Ectodermal cell (in vitro differentiated cells): ENCODE measurements at regions not wholly inside any gene's neighbourhood (a gene's known extent, or its start where the extent isn't known, plus 50 kb on each side); places are given as distances from the start of the nearest gene placed in this dataset.

ENCODE experiments used
- H3K27ac ChIP-seq: 2 replicates; pipeline ENCODE4 v1.7.0; 2013; ENCODE audit warnings: mild to moderate bottlenecking, low read depth, low read length; ENCODE audit not compliant: insufficient read depth, poor library complexity, severe bottlenecking
- H3K27me3 ChIP-seq: 2 replicates; pipeline ENCODE4 v1.7.0; 2013; ENCODE audit warnings: mild to moderate bottlenecking, low read length; ENCODE audit not compliant: insufficient read depth, control insufficient read depth, poor library complexity, severe bottlenecking
- H3K36me3 ChIP-seq: one replicate; pipeline ENCODE4 v1.7.0; 2013; ENCODE audit warnings: low read length; ENCODE audit not compliant: control insufficient read depth, insufficient read depth
- H3K4me1 ChIP-seq: one replicate; pipeline ENCODE4 v1.7.0; 2013; ENCODE audit warnings: low read length; ENCODE audit not compliant: control insufficient read depth, insufficient read depth
- H3K4me3 ChIP-seq: 2 replicates; pipeline ENCODE4 v1.7.0; 2013; ENCODE audit warnings: low read depth, low read length, control low read depth; ENCODE audit not compliant: insufficient read depth
- H3K9me3 ChIP-seq: 2 replicates; pipeline ENCODE4 v1.7.0; 2013; ENCODE audit warnings: mild to moderate bottlenecking, low read length, moderate library complexity; ENCODE audit not compliant: control insufficient read depth
- WGBS, 2 experiments: methylation state at CpG; one replicate each; pipeline ENCODE4 v1.1.7; 2013; ENCODE audit warnings: missing lambda C conversion rate in 2 of 2; 5-methylcytosine and 5-hydroxymethylcytosine counted together

- H3K27me3 ChIP-seq, result no peaks in the 10 kb centered on the region
- H3K9me3 ChIP-seq, result no peaks in the 10 kb centered on the region
- H3K4me3 ChIP-seq, result no peak overlapping the region
- H3K36me3 ChIP-seq, result no peaks in the 10 kb centered on the region
- no peaks in the 10 kb centered on the region for H3K4me1 ChIP-seq
- no peak overlapping the region for H3K27ac ChIP-seq
These were observed 861.6 kb downstream of the METTL15 start for GRCh38 chr11:28969832-28970231.

GRCh38 chr11:28966951-28967350, 858.8 kb downstream of the METTL15 start:
- Histone ChIP-seq H3K27ac (no peak overlapping the region), H3K4me3 (no peak overlapping the region), H3K27me3 (no peaks in the 10 kb centered on the region), H3K9me3 (no peaks in the 10 kb centered on the region), H3K36me3 (no peaks in the 10 kb centered on the region), H3K4me1 (no peaks in the 10 kb centered on the region)
- WGBS, 2 experiments, result 93 to 94% methylated on average over 1 of the region's 1 CpG

- Histone ChIP-seq H3K4me1 (no peaks in the 10 kb centered on the region), H3K9me3 (no peaks in the 10 kb centered on the region), H3K27me3 (no peaks in the 10 kb centered on the region), H3K27ac (no peak overlapping the region), H3K4me3 (no peak overlapping the region), H3K36me3 (no peaks in the 10 kb centered on the region)
- 67 to 100% methylated on average over 1 of the region's 1 CpG for WGBS, 2 experiments
These were observed 857.6 kb downstream of the METTL15 start for GRCh38 chr11:28965819-28966218.

GRCh38 chr11:28964811-28965210, 856.6 kb downstream of the METTL15 start:
- WGBS, 2 experiments, result 100% methylated on average over 1 of the region's 1 CpG; no CpG with 5 or more reads in 1 of the 2 experiments
- no peaks in the 10 kb centered on the region for H3K36me3 ChIP-seq
- no peak overlapping the region for H3K27ac ChIP-seq
- H3K4me1 ChIP-seq, result no peaks in the 10 kb centered on the region
- no peaks in the 10 kb centered on the region for H3K27me3 ChIP-seq
- H3K9me3 ChIP-seq, result no peaks in the 10 kb centered on the region
- no peak overlapping the region for H3K4me3 ChIP-seq

GRCh38 chr11:28963187-28963586, 855.0 kb downstream of the METTL15 start:
- Histone ChIP-seq H3K9me3 (no peaks in the 10 kb centered on the region), H3K36me3 (no peaks in the 10 kb centered on the region), H3K4me3 (no peak overlapping the region), H3K27me3 (no peaks in the 10 kb centered on the region), H3K4me1 (no peaks in the 10 kb centered on the region), H3K27ac (no peak overlapping the region)
- 94 to 100% methylated on average over 1 of the region's 1 CpG for WGBS, 2 experiments

- H3K4me3 ChIP-seq, result no peak overlapping the region
- no peaks in the 10 kb centered on the region for H3K4me1 ChIP-seq
- no peak overlapping the region for H3K27ac ChIP-seq
- H3K9me3 ChIP-seq, result no peaks in the 10 kb centered on the region
- 94 to 97% methylated on average over 3 to 4 of the region's 5 CpGs for WGBS, 2 experiments
- H3K36me3 ChIP-seq, result no peaks in the 10 kb centered on the region
- no peaks in the 10 kb centered on the region for H3K27me3 ChIP-seq
These were observed 854.3 kb downstream of the METTL15 start for GRCh38 chr11:28962502-28962901.

GRCh38 chr11:28961726-28962125, 853.5 kb downstream of the METTL15 start:
- no peak overlapping the region for H3K4me3 ChIP-seq
- no peaks in the 10 kb centered on the region for H3K9me3 ChIP-seq
- no peaks in the 10 kb centered on the region for H3K4me1 ChIP-seq
- H3K27ac ChIP-seq, result no peak overlapping the region
- no peaks in the 10 kb centered on the region for H3K27me3 ChIP-seq
- H3K36me3 ChIP-seq, result no peaks in the 10 kb centered on the region
- WGBS, 2 experiments, result 88 to 94% methylated on average over 1 of the region's 1 CpG

- H3K27me3 ChIP-seq, result no peaks in the 10 kb centered on the region
- no peaks in the 10 kb centered on the region for H3K4me1 ChIP-seq
- WGBS, 2 experiments, result 91 to 93% methylated on average over 2 of the region's 3 CpGs
- no peak overlapping the region for H3K27ac ChIP-seq
- H3K36me3 ChIP-seq, result no peaks in the 10 kb centered on the region
- no peaks in the 10 kb centered on the region for H3K9me3 ChIP-seq
- no peak overlapping the region for H3K4me3 ChIP-seq
These were observed 848.3 kb downstream of the METTL15 start for GRCh38 chr11:28956446-28956845.

GRCh38 chr11:28951191-28951590, 843.0 kb downstream of the METTL15 start:
- Histone ChIP-seq H3K4me1 (no peaks in the 10 kb centered on the region), H3K9me3 (no peaks in the 10 kb centered on the region), H3K27ac (no peak overlapping the region), H3K36me3 (no peaks in the 10 kb centered on the region), H3K4me3 (no peak overlapping the region), H3K27me3 (no peaks in the 10 kb centered on the region)
- WGBS, 2 experiments, result 90 to 100% methylated on average over 1 of the region's 1 CpG

GRCh38 chr11:28939381-28939780, 831.2 kb downstream of the METTL15 start:
- Histone ChIP-seq H3K27me3 (no peaks in the 10 kb centered on the region), H3K36me3 (no peaks in the 10 kb centered on the region), H3K4me1 (no peaks in the 10 kb centered on the region), H3K9me3 (no peaks in the 10 kb centered on the region), H3K4me3 (no peak overlapping the region), H3K27ac (no peak overlapping the region)
- 88 to 100% methylated on average over 1 to 2 of the region's 2 CpGs for WGBS, 2 experiments

- Histone ChIP-seq H3K9me3 (no peaks in the 10 kb centered on the region), H3K27me3 (no peaks in the 10 kb centered on the region), H3K36me3 (no peaks in the 10 kb centered on the region), H3K4me1 (no peaks in the 10 kb centered on the region), H3K27ac (no peak overlapping the region), H3K4me3 (no peak overlapping the region)
- 82 to 100% methylated on average over 1 of the region's 1 CpG for WGBS, 2 experiments
These were observed 829.9 kb downstream of the METTL15 start for GRCh38 chr11:28938091-28938490.
